ENCODE measurements at regions not wholly inside any gene's neighbourhood (a gene's known extent, or its start where the extent isn't known, plus 50 kb on each side); places are given as distances from the start of the nearest gene placed in this dataset.

DNA sequence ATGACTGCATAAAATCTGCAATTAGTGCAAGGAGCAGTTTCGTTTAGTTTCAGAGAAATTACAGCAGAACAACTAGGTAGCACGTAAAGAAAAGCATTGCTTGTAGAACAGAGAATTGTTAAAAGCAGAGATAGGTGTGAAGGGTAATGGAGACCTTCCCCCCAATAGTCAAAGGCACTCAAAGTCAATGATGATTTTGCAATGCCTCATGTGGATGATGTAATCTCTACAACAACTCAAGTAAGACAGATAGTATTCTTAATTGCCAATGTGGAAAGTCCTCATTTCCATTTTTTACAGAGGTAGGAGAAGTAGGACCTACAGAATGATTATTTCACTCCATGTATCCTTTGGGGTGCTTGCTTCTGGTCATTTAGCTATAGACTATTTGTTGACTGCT lies 94.3 kb upstream of the GNAI1 start:
- TF ChIP-seq, protein P1, sequence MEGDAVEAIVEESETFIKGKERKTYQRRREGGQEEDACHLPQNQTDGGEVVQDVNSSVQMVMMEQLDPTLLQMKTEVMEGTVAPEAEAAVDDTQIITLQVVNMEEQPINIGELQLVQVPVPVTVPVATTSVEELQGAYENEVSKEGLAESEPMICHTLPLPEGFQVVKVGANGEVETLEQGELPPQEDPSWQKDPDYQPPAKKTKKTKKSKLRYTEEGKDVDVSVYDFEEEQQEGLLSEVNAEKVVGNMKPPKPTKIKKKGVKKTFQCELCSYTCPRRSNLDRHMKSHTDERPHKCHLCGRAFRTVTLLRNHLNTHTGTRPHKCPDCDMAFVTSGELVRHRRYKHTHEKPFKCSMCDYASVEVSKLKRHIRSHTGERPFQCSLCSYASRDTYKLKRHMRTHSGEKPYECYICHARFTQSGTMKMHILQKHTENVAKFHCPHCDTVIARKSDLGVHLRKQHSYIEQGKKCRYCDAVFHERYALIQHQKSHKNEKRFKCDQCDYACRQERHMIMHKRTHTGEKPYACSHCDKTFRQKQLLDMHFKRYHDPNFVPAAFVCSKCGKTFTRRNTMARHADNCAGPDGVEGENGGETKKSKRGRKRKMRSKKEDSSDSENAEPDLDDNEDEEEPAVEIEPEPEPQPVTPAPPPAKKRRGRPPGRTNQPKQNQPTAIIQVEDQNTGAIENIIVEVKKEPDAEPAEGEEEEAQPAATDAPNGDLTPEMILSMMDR (IDR thresholded peaks at IDR 0.05), result no peak
- TF ChIP-seq POLR2AphosphoS5 (IDR thresholded peaks at IDR 0.05) (no peak), POLR2A (IDR thresholded peaks at IDR 0.05) (no peak), EP300 (IDR thresholded peaks at IDR 0.05) (no peak)

Data from stomach (tissue), 4 donors.